NB4 (cell line): ENCODE measurements at regions not wholly inside any gene's neighbourhood (a gene's known extent, or its start where the extent isn't known, plus 50 kb on each side); places are given as distances from the start of the nearest gene placed in this dataset.

Experiments used
- DNase-seq: peaks from one replicate; pipeline ENCODE4 v3.0.0; 2010; ENCODE audit warnings: low read depth
- H3K4me3 ChIP-seq: one replicate; pipeline ENCODE4 v1.5.1; 2011; ENCODE audit warnings: mild to moderate bottlenecking, low read depth, low read length, moderate library complexity
- MYC ChIP-seq: IDR thresholded peaks from 2 replicates; pipeline ENCODE4 v1.6.1; 2011; ENCODE audit warnings: low read depth, low read length
- POLR2A ChIP-seq: IDR thresholded peaks from 2 replicates; pipeline ENCODE4 v1.6.1; 2011; ENCODE audit warnings: mild to moderate bottlenecking; ENCODE audit not compliant: insufficient read length; ENCODE audit errors: extremely low read depth
- TF ChIP-seq, protein P1 (sequence below): IDR thresholded peaks from 2 replicates; pipeline ENCODE4 v1.6.1; 2011; ENCODE audit warnings: low read depth, low read length
- TF ChIP-seq, protein P2 (sequence below): IDR thresholded peaks from one replicate; pipeline ENCODE4 v1.5.1; 2012; ENCODE audit warnings: low read depth, low read length

DNA sequence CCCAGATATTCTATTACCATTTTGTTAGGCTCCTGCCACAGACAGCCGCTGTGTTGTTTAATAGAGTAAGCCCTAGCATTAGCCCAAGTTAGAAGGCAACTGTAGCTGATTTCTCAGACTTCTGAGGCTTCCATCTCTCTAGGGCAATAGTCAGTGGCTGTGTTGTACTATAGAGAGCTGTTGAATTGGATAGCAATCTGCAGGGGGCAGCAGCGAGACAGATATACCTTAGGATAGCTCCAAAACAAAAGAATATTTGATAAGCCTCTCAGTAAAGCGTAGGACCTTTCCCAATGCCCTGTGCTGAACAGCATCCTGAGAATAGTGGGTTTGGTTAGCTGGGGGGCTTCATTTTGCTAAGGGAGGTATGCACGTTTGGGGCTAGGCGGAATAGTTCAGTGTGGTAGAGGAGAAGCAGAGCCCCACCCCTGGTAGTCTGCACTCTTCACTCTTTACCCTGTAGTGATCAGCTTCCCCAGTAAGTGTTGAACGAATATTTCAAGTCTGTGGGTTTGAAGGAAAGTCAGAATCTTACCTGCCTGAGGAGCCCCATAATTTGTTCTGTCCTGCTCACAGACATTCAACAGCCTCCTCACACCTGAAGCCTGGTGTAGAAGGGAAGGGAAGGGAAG lies 515.1 kb downstream of the INSC start:
- H3K4me3 ChIP-seq, result no peak overlapping the region
- TF ChIP-seq, protein P1, sequence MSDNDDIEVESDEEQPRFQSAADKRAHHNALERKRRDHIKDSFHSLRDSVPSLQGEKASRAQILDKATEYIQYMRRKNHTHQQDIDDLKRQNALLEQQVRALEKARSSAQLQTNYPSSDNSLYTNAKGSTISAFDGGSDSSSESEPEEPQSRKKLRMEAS, result no peak
- TF ChIP-seq, protein P2, sequence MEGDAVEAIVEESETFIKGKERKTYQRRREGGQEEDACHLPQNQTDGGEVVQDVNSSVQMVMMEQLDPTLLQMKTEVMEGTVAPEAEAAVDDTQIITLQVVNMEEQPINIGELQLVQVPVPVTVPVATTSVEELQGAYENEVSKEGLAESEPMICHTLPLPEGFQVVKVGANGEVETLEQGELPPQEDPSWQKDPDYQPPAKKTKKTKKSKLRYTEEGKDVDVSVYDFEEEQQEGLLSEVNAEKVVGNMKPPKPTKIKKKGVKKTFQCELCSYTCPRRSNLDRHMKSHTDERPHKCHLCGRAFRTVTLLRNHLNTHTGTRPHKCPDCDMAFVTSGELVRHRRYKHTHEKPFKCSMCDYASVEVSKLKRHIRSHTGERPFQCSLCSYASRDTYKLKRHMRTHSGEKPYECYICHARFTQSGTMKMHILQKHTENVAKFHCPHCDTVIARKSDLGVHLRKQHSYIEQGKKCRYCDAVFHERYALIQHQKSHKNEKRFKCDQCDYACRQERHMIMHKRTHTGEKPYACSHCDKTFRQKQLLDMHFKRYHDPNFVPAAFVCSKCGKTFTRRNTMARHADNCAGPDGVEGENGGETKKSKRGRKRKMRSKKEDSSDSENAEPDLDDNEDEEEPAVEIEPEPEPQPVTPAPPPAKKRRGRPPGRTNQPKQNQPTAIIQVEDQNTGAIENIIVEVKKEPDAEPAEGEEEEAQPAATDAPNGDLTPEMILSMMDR, result peak; percentile 68
- no peak for TF ChIP-seq POLR2A
- peak; percentile 43 for DNase-seq

DNA sequence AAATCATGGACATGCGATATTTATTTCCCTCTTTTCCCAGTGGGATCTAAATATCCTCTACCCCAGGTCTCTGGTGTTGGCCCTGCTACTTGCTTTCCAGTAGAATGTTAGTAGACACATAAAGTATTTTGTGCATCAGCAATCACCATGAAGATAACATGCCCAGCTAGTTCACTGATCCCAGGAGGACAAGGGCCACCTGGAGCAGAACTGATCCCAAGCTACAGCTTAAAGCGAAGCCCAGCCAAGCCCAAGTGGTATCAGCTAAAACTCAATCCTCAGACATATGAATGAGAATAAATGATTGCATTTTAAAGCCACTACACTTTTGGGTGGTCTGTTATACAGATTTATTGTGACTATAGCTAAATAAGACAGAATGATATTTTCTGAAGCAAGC lies 516.2 kb downstream of the INSC start:
- no peak for DNase-seq
- TF ChIP-seq MYC (no peak), POLR2A (no peak)
- TF ChIP-seq, protein P1, result no peak
- TF ChIP-seq, protein P2, result no peak
- no peak overlapping the region for H3K4me3 ChIP-seq

DNA sequence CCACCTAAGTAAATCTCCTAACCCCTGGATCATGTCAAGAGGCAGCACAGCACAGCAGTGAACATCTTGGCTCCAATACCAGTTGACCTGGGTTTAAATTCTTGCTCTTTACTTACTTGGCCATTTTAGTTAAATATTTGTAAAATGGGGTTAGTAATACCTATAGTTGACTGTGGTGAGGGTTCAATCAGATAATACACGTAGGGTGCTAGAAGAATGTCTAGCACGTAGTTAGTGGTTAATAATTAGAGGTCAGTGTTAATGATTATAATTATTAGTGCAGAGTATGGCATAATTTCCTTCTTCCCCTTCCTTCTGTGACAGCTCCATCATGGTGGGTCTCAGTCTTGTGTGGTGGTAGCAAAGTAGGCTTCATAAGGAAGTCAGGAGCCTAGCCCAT lies 520.8 kb downstream of the INSC start:
- H3K4me3 ChIP-seq, result no peak overlapping the region
- no peak for DNase-seq
- no peak for TF ChIP-seq MYC
- TF ChIP-seq, protein P2, result no peak
- TF ChIP-seq, protein P1, result no peak
- no peak for TF ChIP-seq POLR2A

DNA sequence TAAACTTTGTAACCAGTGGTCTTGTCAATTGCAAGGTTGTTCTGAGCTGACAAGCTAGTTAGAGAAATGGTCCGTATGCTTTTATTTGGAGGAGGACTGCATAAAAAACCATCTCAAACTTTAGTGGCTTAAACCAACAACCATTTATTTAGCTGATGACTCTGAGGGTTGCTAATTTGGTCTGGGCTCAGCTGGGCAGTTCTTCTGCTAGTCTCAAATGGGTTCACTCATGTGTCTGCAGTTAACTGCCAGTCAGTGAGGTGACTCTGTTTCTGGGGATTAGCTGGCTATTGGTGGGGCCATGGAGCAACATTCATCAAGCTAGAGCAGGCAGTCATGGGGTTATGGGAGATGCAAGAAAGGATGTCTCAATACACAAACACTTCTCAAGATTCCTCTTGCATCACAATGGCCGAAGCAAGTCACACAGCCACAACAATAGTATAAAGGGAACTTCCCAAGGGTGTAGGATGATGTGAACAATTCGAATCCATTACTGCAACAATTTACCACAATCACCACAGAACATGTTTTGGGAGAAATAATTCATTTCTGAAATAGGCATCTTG lies 521.9 kb downstream of the INSC start:
- TF ChIP-seq, protein P2, result no peak
- no peak for TF ChIP-seq MYC
- TF ChIP-seq, protein P1, result no peak
- peak; percentile 15 for DNase-seq
- no peak overlapping the region for H3K4me3 ChIP-seq

DNA sequence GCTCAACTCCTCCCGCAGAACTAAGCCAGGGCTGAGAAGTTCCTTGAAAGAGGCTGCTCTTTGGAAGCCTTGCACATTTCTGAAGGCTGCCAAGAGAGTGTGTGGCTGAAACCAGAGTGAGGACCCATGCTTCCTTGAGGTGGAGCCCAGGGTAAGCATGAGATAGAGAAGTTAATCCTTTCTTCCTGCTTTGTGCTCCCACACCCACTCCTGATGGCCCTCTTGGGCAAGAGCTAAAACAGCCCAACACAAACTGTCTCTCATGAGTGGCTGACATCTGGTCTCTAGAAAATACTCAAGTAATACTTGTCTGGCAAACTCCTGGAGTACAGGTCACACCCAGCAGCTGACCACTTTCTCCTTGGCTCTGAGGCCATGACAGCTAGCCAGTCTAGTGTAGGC lies 523.7 kb downstream of the INSC start:
- no peak for DNase-seq
- TF ChIP-seq MYC (no peak), POLR2A (no peak)
- TF ChIP-seq, protein P1, result no peak
- TF ChIP-seq, protein P2, result no peak
- no peak overlapping the region for H3K4me3 ChIP-seq
